ACC112 (cell line): ENCODE measurements at regions not wholly inside any gene's neighbourhood (a gene's known extent, or its start where the extent isn't known, plus 50 kb on each side); places are given as distances from the start of the nearest gene placed in this dataset.

Experiments
- H2AFZ ChIP-seq: fragments of 200-600 bp; sonication (generic); one replicate; pipeline ENCODE4 v1.6.0; 2017; ENCODE audit warnings: antibody characterized with exemption, low read length; ENCODE audit not compliant: unreplicated experiment
- H3K27ac ChIP-seq: fragments of 200-600 bp; sonication (generic); 2 replicates; pipeline ENCODE4 v1.5.1; 2014; ENCODE audit warnings: low read depth, mild to moderate bottlenecking, antibody characterized with exemption, low read length, moderate library complexity
- H3K27me3 ChIP-seq: fragments of 200-600 bp; sonication (generic); 2 replicates; pipeline ENCODE4 v1.6.1; 2014; ENCODE audit warnings: mild to moderate bottlenecking, antibody characterized with exemption, low read length, moderate library complexity, mixed read lengths; ENCODE audit not compliant: insufficient read depth
- H3K36me3 ChIP-seq: fragments of 200-600 bp; sonication (generic); 2 replicates; pipeline ENCODE4 v1.6.1; 2016; ENCODE audit warnings: mild to moderate bottlenecking, antibody characterized with exemption, low read length, moderate library complexity, mixed read lengths; ENCODE audit not compliant: insufficient read depth
- H3K4me1 ChIP-seq: fragments of 200-600 bp; sonication (generic); one replicate; pipeline ENCODE4 v1.6.1; 2016; ENCODE audit warnings: low read length, mixed read lengths; ENCODE audit not compliant: insufficient read depth, unreplicated experiment, control insufficient read depth
- H3K4me3 ChIP-seq: fragments of 200-600 bp; sonication (generic); 2 replicates; pipeline ENCODE4 v1.5.1; 2014; ENCODE audit warnings: mild to moderate bottlenecking, low read depth, low read length
- H3K79me2 ChIP-seq: fragments of 200-600 bp; sonication (generic); one replicate; pipeline ENCODE4 v1.6.0; 2016; ENCODE audit warnings: low read length; ENCODE audit not compliant: control insufficient read depth, unreplicated experiment, insufficient read depth

GRCh38 chr3:124526601-124527000 lies 203.7 kb upstream of the UMPS start:
- peaks cover 76% of the 10 kb centered on the region for H3K27me3 ChIP-seq
- H3K79me2 ChIP-seq = no peaks in the 10 kb centered on the region
- H3K4me3 ChIP-seq = no peak overlapping the region
- no peak overlapping the region for H3K27ac ChIP-seq
- no peak overlapping the region for H2AFZ ChIP-seq
- no peaks in the 10 kb centered on the region for H3K36me3 ChIP-seq
- H3K4me1 ChIP-seq = no peaks in the 10 kb centered on the region

- no peak overlapping the region for H3K4me3 ChIP-seq
- no peaks in the 10 kb centered on the region for H3K4me1 ChIP-seq
- H3K36me3 ChIP-seq = no peaks in the 10 kb centered on the region
Measured at GRCh38 chr3:124529826-124530571, 200.3 kb upstream of the UMPS start.

DNA sequence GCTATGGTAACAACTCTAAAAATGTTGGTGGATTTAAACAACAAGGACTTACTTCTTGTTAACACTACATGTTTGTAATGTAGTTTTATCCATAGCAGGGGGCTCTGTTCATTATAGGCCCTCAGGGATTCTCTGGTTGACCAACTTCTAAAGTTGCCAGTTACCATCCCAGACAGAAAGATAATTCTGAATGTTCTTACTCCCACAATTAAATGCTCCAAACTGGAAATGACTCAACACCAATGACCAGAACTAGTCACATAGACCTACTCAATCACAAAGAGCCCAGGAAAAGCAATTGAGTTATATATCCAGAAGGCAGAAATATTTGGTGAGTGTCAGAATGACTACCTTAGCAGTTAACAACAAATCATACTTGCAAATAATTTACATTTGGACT lies 199.3 kb upstream of the UMPS start:
- H3K36me3 ChIP-seq = no peaks in the 10 kb centered on the region

More at GRCh38 chr3:124529826-124530571, 200.3 kb upstream of the UMPS start:
- Histone ChIP-seq H3K79me2 (no peaks in the 10 kb centered on the region), H3K27ac (no peak overlapping the region), H3K27me3 (peaks cover 72% of the 10 kb centered on the region), H2AFZ (no peak overlapping the region)

DNA sequence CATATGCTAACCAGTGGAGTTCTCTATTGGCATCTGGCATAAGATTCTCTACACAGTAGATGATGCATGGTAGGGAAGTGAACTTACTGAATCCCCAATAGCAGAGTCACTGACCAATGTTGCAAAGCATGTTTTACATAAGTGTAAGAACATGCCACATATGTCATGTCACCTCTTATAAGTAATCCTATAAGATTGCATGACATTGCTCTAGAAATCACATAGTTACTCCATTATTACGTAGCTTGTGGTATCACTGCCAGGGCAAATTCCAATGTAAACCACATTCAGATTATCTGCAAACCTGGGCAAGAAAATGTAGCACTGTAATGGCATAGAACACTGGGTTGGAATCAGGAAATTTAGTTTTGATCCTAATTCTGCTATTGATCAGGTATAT lies 198.2 kb upstream of the UMPS start:
- Histone ChIP-seq H3K79me2 (no peaks in the 10 kb centered on the region), H2AFZ (no peak overlapping the region), H3K4me1 (no peaks in the 10 kb centered on the region), H3K4me3 (no peak overlapping the region), H3K36me3 (no peaks in the 10 kb centered on the region), H3K27ac (no peak overlapping the region), H3K27me3 (peaks cover 79% of the 10 kb centered on the region)

More for the DNA sequence above, 199.3 kb upstream of the UMPS start:
- H3K27me3 ChIP-seq = peaks cover 76% of the 10 kb centered on the region
- H3K79me2 ChIP-seq = no peaks in the 10 kb centered on the region
- no peak overlapping the region for H3K27ac ChIP-seq
- H2AFZ ChIP-seq = no peak overlapping the region
- H3K4me1 ChIP-seq = no peaks in the 10 kb centered on the region
- H3K4me3 ChIP-seq = no peak overlapping the region

GRCh38 chr3:124535306-124535705 lies 194.9 kb upstream of the UMPS start:
- no peak overlapping the region for H3K27ac ChIP-seq
- H2AFZ ChIP-seq = no peak overlapping the region
- no peak overlapping the region for H3K4me3 ChIP-seq
- H3K79me2 ChIP-seq = no peaks in the 10 kb centered on the region
- peaks cover 86% of the 10 kb centered on the region for H3K27me3 ChIP-seq
- H3K36me3 ChIP-seq = no peaks in the 10 kb centered on the region
- no peaks in the 10 kb centered on the region for H3K4me1 ChIP-seq

- no peak overlapping the region for H3K27ac ChIP-seq
Measured at GRCh38 chr3:124540550-124541211, 189.6 kb upstream of the UMPS start.

DNA sequence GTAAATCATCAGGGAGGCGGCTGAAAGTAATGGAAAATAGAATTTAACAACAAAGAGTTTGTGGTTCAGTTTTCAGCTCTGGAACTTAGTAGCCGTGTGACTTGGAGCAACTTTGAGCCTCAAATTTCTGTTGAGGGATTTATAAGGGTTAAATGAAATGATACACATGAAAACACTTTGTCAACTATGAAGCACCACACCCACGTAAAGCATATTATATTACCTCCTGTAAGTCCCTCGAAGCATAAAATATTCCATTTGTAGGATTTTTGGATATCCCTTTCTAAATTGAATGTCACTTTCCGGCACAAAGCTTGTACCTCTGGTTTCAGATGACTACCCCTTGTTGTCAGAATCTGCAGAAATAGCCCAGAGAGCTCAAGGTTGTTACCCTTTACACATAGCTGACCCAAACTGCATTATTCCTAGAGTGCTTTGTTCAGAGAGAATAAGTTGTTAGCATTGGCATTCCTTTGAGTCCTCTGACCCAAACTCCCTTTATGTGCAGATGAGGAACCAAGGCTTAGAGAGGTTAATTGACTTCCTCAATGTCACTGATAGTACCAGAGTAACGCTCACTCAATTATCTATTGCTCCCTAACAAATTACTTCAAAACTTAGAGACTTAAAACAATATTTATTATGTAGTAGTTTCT lies 187.9 kb upstream of the UMPS start:
- Histone ChIP-seq H3K4me3 (no peak overlapping the region), H3K79me2 (no peaks in the 10 kb centered on the region), H3K4me1 (no peaks in the 10 kb centered on the region), H3K27me3 (peaks cover 66% of the 10 kb centered on the region), H2AFZ (no peak overlapping the region), H3K36me3 (no peaks in the 10 kb centered on the region), H3K27ac (no peak overlapping the region)

More at GRCh38 chr3:124540550-124541211, 189.6 kb upstream of the UMPS start:
- Histone ChIP-seq H3K4me3 (no peak overlapping the region), H3K36me3 (no peaks in the 10 kb centered on the region), H3K27me3 (peaks cover 68% of the 10 kb centered on the region), H3K79me2 (no peaks in the 10 kb centered on the region), H3K4me1 (no peaks in the 10 kb centered on the region), H2AFZ (no peak overlapping the region)

GRCh38 chr3:124545891-124546290 lies 184.4 kb upstream of the UMPS start:
- no peak overlapping the region for H3K4me3 ChIP-seq
- no peaks in the 10 kb centered on the region for H3K79me2 ChIP-seq
- no peak overlapping the region for H3K27ac ChIP-seq
- H3K4me1 ChIP-seq = no peaks in the 10 kb centered on the region
- H2AFZ ChIP-seq = no peak overlapping the region
- peaks cover 35% of the 10 kb centered on the region for H3K27me3 ChIP-seq
- no peaks in the 10 kb centered on the region for H3K36me3 ChIP-seq

GRCh38 chr3:124552224-124552623 lies 178.0 kb upstream of the UMPS start:
- Histone ChIP-seq H3K27ac (no peak overlapping the region), H3K4me3 (no peak overlapping the region)

GRCh38 chr3:124553178-124553577 lies 177.1 kb upstream of the UMPS start:
- Histone ChIP-seq H3K36me3 (no peaks in the 10 kb centered on the region), H3K27ac (no peak overlapping the region), H3K27me3 (peaks cover 35% of the 10 kb centered on the region), H2AFZ (no peak overlapping the region), H3K4me3 (no peak overlapping the region), H3K4me1 (peaks cover 10% of the 10 kb centered on the region), H3K79me2 (no peaks in the 10 kb centered on the region)

More at GRCh38 chr3:124552224-124552623, 178.0 kb upstream of the UMPS start:
- no peaks in the 10 kb centered on the region for H3K79me2 ChIP-seq
- peaks cover 1% of the 10 kb centered on the region for H3K4me1 ChIP-seq
- peaks cover 37% of the 10 kb centered on the region for H3K27me3 ChIP-seq
- no peak overlapping the region for H2AFZ ChIP-seq
- no peaks in the 10 kb centered on the region for H3K36me3 ChIP-seq
